ENCODE measurements at regions not wholly inside any gene's neighbourhood (a gene's known extent, or its start where the extent isn't known, plus 50 kb on each side); places are given as distances from the start of the nearest gene placed in this dataset.

DNA sequence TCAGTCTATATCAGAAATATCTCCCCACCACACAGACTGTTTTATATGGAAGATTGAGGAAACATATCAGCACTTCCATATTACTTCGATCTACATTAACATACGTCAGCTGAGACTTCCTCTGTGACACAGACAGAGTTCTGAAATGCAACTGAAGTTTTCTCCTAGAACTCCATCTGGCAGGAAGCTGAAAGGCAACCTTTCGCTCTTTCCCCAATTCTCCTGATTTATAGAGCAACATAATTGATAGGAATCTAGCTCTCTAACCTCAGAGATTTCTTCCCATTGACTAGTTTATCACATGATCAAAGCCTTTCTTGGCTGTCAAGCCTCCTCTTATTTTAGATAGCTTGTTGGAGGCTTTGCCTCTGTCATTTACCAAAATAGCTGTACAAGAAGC, 806.7 kb upstream of the CHAC2 start:
- ChIA-PET CTCF (no interaction called here), POLR2A (no interaction called here)
- no peaks in the 10 kb centered on the region for H3K27me3 Mint-ChIP-seq
- peaks cover 4% of the 10 kb centered on the region for H3K9me3 Mint-ChIP-seq (ENCODE audit: low read depth)
- intact Hi-C loops (cut with DNase I, micrococcal nuclease), result no loop called here
- no peaks in the 10 kb centered on the region for H3K36me3 Mint-ChIP-seq (ENCODE audit: low read depth)
- H3K27ac Mint-ChIP-seq, result no peak overlapping the region
- no peaks in the 10 kb centered on the region for H3K4me1 Mint-ChIP-seq
- no peak for DNase-seq
- H3K4me3 Mint-ChIP-seq, result no peak overlapping the region
- ATAC-seq, result no peak

DNA sequence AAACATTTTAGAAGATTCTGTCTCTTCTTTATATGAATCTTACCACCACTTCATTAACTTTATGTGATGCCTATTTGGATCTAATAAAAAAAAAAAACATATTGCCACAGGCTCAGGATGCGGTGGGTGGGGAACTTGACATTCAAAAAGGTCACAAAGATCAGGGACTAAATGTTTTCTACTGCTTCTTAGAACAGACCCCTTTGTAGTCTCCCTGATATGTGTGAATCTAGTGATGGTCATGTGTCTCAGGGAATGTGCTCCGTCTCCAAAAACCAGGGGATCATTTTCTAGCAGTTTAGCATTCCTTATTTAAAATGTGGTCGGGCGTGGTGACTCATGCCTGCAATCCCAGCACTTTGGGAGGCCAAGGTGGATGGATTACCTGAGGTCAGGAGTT, 807.8 kb upstream of the CHAC2 start:
- no peaks in the 10 kb centered on the region for H3K4me1 Mint-ChIP-seq
- peaks cover 4% of the 10 kb centered on the region for H3K9me3 Mint-ChIP-seq (ENCODE audit: low read depth)
- DNase-seq, result no peak
- CTCF ChIA-PET, result no interaction called here
- no peak overlapping the region for H3K27ac Mint-ChIP-seq
- no peak for ATAC-seq
- H3K36me3 Mint-ChIP-seq (ENCODE audit: low read depth), result no peaks in the 10 kb centered on the region
- intact Hi-C loops (cut with DNase I, micrococcal nuclease), result no loop called here
- POLR2A ChIA-PET, result no interaction called here
- H3K4me3 Mint-ChIP-seq, result no peak overlapping the region
- H3K27me3 Mint-ChIP-seq, result no peaks in the 10 kb centered on the region

DNA sequence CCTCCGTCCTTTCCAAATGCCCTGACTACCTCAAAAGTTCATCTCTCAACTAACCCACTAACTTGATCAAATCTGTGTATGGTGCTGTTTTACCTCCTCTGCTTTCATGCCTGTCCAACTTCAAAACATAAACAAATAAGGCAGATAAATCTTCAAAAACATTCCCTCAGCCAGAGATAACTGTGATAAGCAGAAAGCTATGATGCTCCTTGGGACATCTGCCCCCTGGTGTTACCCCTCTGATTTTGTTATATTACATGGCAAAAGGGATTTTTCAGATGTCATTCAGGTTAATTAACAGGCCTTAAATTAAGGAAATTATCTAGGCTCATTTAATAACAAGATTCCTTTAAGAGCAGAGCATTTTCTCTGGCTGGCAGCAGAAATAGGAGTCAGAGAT, 810.8 kb upstream of the CHAC2 start:
- no peak overlapping the region for H3K27ac Mint-ChIP-seq
- peaks cover 2% of the 10 kb centered on the region for H3K9me3 Mint-ChIP-seq (ENCODE audit: low read depth)
- no peaks in the 10 kb centered on the region for H3K27me3 Mint-ChIP-seq
- ATAC-seq (no peak), DNase-seq (no peak)
- CTCF ChIA-PET, result no interaction called here
- no peak overlapping the region for H3K4me3 Mint-ChIP-seq
- intact Hi-C loops (cut with DNase I, micrococcal nuclease), result no loop called here
- POLR2A ChIA-PET, result no interaction called here
- H3K36me3 Mint-ChIP-seq (ENCODE audit: low read depth), result no peaks in the 10 kb centered on the region
- H3K4me1 Mint-ChIP-seq, result no peaks in the 10 kb centered on the region

DNA sequence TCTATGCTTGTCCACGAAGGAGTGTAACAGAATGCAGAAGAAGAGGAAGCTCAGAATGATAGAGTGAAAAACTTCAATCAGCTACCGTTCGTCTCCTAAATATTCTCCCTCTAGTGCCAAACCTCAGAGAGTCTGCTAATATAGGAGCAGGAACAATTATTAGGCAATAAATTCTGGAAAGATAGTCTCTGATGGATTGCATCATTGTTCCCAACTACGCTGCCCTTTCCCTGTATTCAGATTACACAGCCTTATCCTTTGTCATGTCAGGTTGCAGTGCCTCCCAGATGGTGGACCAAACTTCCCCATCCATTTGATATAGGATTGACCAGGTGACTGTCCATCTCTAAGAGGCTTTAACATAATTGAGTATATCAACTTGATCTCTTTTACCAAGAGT, 811.5 kb upstream of the CHAC2 start:
- H3K27me3 Mint-ChIP-seq, result no peaks in the 10 kb centered on the region
- peaks cover 2% of the 10 kb centered on the region for H3K9me3 Mint-ChIP-seq (ENCODE audit: low read depth)
- no peak overlapping the region for H3K4me3 Mint-ChIP-seq
- ATAC-seq (no peak), DNase-seq (no peak)
- ChIA-PET CTCF (no interaction called here), POLR2A (no interaction called here)
- no peaks in the 10 kb centered on the region for H3K36me3 Mint-ChIP-seq (ENCODE audit: low read depth)
- no peaks in the 10 kb centered on the region for H3K4me1 Mint-ChIP-seq
- no peak overlapping the region for H3K27ac Mint-ChIP-seq
- intact Hi-C loops (cut with DNase I, micrococcal nuclease), result no loop called here

DNA sequence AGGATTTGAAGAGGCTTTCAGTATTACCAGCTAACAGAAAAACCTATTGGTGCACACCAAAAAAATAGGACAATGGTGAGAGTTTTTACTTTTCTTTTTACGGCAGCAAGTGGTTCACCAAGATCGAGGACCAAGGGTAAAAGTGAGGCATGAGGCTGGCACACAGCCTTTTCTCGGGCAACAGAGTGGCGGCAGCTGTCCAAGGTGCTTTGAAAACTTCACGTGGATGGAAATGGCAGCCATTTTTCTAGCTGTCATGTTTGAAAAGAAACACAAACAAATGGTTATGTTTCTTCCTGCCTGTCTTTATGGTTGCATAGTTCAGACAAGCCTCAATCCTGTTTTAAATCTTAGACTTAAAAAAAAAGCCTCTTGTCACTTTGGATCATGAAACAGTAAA, 812.5 kb upstream of the CHAC2 start:
- ChIA-PET CTCF (no interaction called here), POLR2A (no interaction called here)
- ATAC-seq (no peak), DNase-seq (no peak)
- no peaks in the 10 kb centered on the region for H3K36me3 Mint-ChIP-seq (ENCODE audit: low read depth)
- no peak overlapping the region for H3K27ac Mint-ChIP-seq
- H3K9me3 Mint-ChIP-seq (ENCODE audit: low read depth), result peaks cover 2% of the 10 kb centered on the region
- H3K27me3 Mint-ChIP-seq, result no peaks in the 10 kb centered on the region
- H3K4me3 Mint-ChIP-seq, result no peak overlapping the region
- H3K4me1 Mint-ChIP-seq, result no peaks in the 10 kb centered on the region
- intact Hi-C loops (cut with DNase I, micrococcal nuclease), result no loop called here

DNA sequence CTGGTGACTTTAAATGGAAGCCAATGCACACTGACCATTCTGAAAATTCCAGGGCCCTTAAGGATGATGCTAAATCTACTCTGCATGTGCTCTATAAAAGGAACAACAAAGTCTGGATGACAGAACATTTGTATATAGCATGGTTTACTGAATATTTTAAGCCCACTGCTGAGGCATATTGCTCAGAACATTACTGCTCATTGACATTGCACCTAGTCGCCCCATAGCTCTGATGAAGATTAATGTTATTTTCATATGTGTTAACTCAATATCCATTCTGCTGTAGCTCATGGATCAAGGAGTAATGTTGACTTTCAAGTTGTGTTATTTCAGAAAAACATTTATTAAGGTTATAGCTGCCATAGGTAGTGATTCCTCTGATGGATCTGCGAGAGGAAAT, 827.5 kb upstream of the CHAC2 start:
- DNase-seq (no peak), ATAC-seq (no peak)
- Mint-ChIP-seq H3K36me3 (ENCODE audit: low read depth) (no peaks in the 10 kb centered on the region), H3K27me3 (no peaks in the 10 kb centered on the region), H3K27ac (no peak overlapping the region), H3K4me3 (no peak overlapping the region), H3K4me1 (no peaks in the 10 kb centered on the region), H3K9me3 (ENCODE audit: low read depth) (no peaks in the 10 kb centered on the region)
- ChIA-PET POLR2A (no interaction called here), CTCF (interaction anchor here (1.1 kb wide), 1 partner anchor 50 kb away, joined by 4 read pairs; no protein-coding TSS in a partner anchor)
- intact Hi-C loops (cut with DNase I, micrococcal nuclease), result no loop called here

DNA sequence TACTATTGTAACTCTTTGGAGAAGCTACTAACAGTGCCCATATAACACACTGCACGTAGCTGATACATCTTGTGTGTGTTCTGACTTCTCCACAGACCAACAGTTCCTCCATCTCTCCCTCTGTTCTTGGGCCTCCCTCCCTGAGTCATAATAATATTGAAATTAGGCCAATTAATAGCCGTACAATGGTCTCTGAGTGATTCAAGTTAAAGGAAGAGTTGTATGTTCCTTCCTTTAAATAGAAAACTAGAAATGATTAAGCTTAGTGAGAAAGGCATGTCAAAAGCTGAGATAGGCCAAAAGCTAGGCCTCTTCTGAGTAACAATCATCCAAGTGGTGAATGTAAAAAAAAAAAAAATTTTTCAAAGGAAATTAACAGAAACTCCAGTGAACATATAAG, 828.4 kb upstream of the CHAC2 start:
- Mint-ChIP-seq H3K4me1 (peaks cover 2% of the 10 kb centered on the region), H3K9me3 (ENCODE audit: low read depth) (no peaks in the 10 kb centered on the region), H3K27me3 (no peaks in the 10 kb centered on the region), H3K27ac (no peak overlapping the region), H3K4me3 (no peak overlapping the region), H3K36me3 (ENCODE audit: low read depth) (no peaks in the 10 kb centered on the region)
- DNase-seq (no peak), ATAC-seq (no peak)
- CTCF ChIA-PET, result interaction anchor here (0.6 kb wide), 1 partner anchor 1134 kb away, joined by 5 read pairs; no protein-coding TSS in a partner anchor
- intact Hi-C loops (cut with DNase I, micrococcal nuclease), result no loop called here
- POLR2A ChIA-PET, result no interaction called here

DNA sequence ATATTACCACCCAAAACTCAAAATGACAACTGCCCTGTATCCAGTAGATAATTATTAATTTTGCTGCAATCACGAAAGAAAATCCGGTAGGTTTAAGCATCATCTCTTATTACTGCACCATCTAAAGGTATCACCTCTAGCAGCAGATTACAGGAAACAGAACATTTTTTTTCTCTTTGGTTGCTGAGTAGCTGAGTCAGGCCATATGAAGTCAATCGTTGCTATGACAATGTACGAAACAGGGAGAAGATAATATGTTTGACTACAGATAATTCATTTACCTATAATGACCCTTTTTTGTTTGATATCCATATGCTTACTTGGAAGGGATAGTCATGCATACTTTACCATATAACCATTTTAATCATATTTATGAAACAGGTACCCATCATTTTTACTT, 831.6 kb upstream of the CHAC2 start:
- no peaks in the 10 kb centered on the region for H3K9me3 Mint-ChIP-seq (ENCODE audit: low read depth)
- intact Hi-C loops (cut with DNase I, micrococcal nuclease), result no loop called here
- ATAC-seq, result no peak
- H3K36me3 Mint-ChIP-seq (ENCODE audit: low read depth), result no peaks in the 10 kb centered on the region
- no peaks in the 10 kb centered on the region for H3K27me3 Mint-ChIP-seq
- DNase-seq, result no peak
- ChIA-PET CTCF (no interaction called here), POLR2A (no interaction called here)
- H3K4me1 Mint-ChIP-seq, result peaks cover 2% of the 10 kb centered on the region
- H3K4me3 Mint-ChIP-seq, result no peak overlapping the region
- H3K27ac Mint-ChIP-seq, result no peak overlapping the region

DNA sequence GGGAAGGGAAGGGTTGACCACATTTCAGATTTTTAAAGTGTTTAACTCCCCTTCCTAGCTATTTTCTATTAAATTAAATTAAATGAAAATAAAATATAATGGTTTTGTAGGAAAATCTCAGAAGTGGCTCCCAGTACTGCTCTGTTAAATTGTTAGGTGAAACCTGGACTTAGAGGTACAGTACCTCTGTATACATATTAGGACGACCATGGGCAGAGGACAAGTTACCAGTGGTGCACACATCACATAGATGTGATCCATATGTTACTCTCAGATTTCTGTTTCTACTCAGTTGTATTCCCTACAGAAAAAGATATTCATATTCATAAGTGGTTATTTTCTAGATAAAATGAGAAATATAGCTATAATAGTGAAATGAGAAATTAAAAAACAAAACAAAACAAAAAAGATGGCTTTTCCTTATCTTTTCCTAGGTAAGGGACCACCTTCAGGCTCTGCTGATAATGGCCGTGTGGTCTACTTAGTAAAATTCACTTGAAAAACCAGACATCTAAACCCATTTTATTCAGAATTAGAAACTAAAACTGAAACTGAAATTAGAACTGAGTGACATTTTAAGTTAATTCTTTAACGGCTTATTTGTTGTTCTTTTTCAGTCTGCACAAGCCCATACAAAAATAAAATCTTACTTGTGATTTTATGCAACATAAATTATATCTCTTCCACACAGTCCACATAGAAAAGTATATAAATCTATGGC, 832.5 kb upstream of the CHAC2 start:
- Mint-ChIP-seq H3K27ac (no peak overlapping the region), H3K4me3 (no peak overlapping the region), H3K27me3 (no peaks in the 10 kb centered on the region), H3K9me3 (ENCODE audit: low read depth) (peaks cover 4% of the 10 kb centered on the region), H3K4me1 (peaks cover 2% of the 10 kb centered on the region), H3K36me3 (ENCODE audit: low read depth) (no peaks in the 10 kb centered on the region)
- ATAC-seq, result no peak
- ChIA-PET CTCF (no interaction called here), POLR2A (no interaction called here)
- intact Hi-C loops (cut with DNase I, micrococcal nuclease), result no loop called here
- no peak for DNase-seq

DNA sequence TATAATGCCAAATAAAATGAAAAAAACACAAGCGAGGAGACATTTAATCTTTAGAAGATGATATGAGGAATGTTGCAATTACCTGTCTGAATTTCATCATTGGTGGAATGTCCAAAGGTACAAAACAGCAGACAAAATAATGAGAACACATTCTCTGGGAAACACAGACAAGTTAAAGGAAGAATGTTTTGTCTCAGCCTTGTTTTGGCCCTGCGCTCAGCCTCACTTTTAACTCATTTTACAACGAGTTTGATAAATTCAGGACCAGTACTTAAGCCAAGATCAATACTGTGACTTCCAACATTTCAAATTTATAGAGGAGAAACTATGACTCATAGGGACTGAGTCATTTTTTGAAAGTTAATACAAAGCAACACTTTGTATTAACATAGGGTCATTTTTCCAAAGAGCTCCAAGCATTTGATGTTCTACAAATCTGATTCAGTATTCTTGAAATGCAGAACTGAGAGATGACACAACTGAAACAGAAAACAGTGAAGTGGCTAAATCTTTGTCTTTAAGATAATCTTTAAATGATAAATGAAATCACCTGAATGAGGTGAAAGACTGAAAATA, 833.2 kb upstream of the CHAC2 start:
- no peak overlapping the region for H3K27ac Mint-ChIP-seq
- intact Hi-C loops (cut with DNase I, micrococcal nuclease), result no loop called here
- no peaks in the 10 kb centered on the region for H3K27me3 Mint-ChIP-seq
- H3K4me3 Mint-ChIP-seq, result no peak overlapping the region
- DNase-seq, result no peak
- ChIA-PET CTCF (no interaction called here), POLR2A (no interaction called here)
- H3K4me1 Mint-ChIP-seq, result peaks cover 2% of the 10 kb centered on the region
- H3K9me3 Mint-ChIP-seq (ENCODE audit: low read depth), result peaks cover 5% of the 10 kb centered on the region
- H3K36me3 Mint-ChIP-seq (ENCODE audit: low read depth), result no peaks in the 10 kb centered on the region
- ATAC-seq, result no peak

DNA sequence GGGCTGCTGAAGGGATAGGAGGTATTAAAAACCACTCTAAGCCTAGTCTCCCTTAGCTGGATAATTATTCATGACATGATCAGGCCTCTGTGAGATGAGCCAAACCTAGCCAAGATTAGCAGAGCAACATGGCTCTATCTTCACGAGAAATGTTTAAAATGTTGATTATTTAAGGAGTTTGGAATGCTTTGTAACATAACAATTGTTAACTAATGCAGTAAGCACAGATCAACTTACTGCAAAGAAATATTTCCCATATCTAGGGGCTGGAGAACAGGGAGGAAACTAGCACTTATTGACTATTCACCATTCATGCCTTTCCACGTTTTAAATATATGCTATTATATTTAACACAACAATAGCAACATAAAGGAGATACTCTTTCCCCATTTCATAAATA, 833.7 kb upstream of the CHAC2 start:
- H3K4me1 Mint-ChIP-seq, result peaks cover 2% of the 10 kb centered on the region
- H3K27ac Mint-ChIP-seq, result no peak overlapping the region
- ChIA-PET POLR2A (no interaction called here), CTCF (no interaction called here)
- no peak overlapping the region for H3K4me3 Mint-ChIP-seq
- no peak for DNase-seq
- H3K27me3 Mint-ChIP-seq, result no peaks in the 10 kb centered on the region
- peaks cover 7% of the 10 kb centered on the region for H3K9me3 Mint-ChIP-seq (ENCODE audit: low read depth)
- H3K36me3 Mint-ChIP-seq (ENCODE audit: low read depth), result no peaks in the 10 kb centered on the region
- intact Hi-C loops (cut with DNase I, micrococcal nuclease), result no loop called here
- no peak for ATAC-seq

DNA sequence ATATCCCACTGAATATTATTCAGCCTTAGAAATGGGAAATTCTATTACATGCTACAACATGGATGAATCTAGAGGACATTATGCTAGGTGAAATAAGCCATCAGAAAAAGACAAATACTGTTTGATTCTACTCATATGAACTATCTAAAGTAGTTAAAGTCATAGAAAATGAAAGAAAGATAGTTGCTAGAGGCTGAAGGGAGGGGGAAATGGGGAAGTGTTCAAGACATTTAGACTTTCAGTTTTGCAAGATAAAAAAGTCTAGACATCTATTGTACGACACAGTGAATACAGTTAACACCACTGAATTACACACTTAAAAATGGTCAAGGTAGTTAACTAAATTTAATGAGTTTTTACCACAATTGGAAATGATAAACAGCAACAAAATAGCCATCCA, 835.9 kb upstream of the CHAC2 start:
- Mint-ChIP-seq H3K9me3 (ENCODE audit: low read depth) (peaks cover 9% of the 10 kb centered on the region), H3K27me3 (no peaks in the 10 kb centered on the region), H3K36me3 (ENCODE audit: low read depth) (no peaks in the 10 kb centered on the region), H3K27ac (no peak overlapping the region), H3K4me3 (no peak overlapping the region), H3K4me1 (peaks cover 2% of the 10 kb centered on the region)
- ATAC-seq (no peak), DNase-seq (no peak)
- intact Hi-C loops (cut with DNase I, micrococcal nuclease), result no loop called here
- CTCF ChIA-PET, result no interaction called here
- POLR2A ChIA-PET, result no interaction called here

DNA sequence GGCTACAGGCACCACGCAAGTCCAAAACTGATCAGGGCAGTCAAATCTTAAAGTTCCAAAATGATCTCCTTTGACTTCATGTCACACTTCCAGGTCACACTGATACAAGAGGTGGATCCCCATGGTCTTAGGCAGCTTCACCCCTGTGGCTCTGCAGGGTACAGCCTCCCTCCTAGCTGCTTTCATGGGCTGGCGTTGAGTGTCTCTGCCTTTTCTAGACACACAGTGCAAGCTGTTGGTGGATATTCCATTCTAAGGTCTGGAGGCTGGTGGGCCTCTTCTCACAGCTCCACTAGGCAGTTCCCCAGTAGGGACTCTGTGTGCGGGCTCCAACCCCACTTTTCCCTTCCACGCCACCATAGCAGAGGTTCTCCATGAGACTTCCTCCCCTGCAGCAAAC, 838.2 kb upstream of the CHAC2 start:
- ChIA-PET POLR2A (no interaction called here), CTCF (no interaction called here)
- intact Hi-C loops (cut with DNase I, micrococcal nuclease), result no loop called here
- DNase-seq (no peak), ATAC-seq (no peak)
- Mint-ChIP-seq H3K9me3 (ENCODE audit: low read depth) (peaks cover 12% of the 10 kb centered on the region), H3K27ac (no peak overlapping the region), H3K36me3 (ENCODE audit: low read depth) (no peaks in the 10 kb centered on the region), H3K4me3 (no peak overlapping the region), H3K4me1 (peaks cover 2% of the 10 kb centered on the region), H3K27me3 (no peaks in the 10 kb centered on the region)

Data from activated CD4-positive, alpha-beta T cell treated with anti-CD3 and anti-CD28 coated beads for 36 hours (primary cell).